ENCODE measurements at regions not wholly inside any gene's neighbourhood (a gene's known extent, or its start where the extent isn't known, plus 50 kb on each side); places are given as distances from the start of the nearest gene placed in this dataset.

GRCh38 chr17:27970587-27970986 lies 71.9 kb upstream of the NLK start:
- H3K27ac Mint-ChIP-seq, result no peak overlapping the region
- no peaks in the 10 kb centered on the region for H3K4me1 ChIP-seq (ENCODE audit: control insufficient read depth in 1 of 2, insufficient read depth in 2 of 2, low read length in 2 of 2)
- H3K27me3 Mint-ChIP-seq (ENCODE audit: low read depth in 3 of 3), result peaks cover 0 to 5% (median 4%) of the 10 kb centered on the region in 3 donors
- H3K9me3 ChIP-seq (replicated peaks in 1 of 2; ENCODE audit: control insufficient read depth in 1 of 2, insufficient read depth in 1 of 2, low read length in 2 of 2), result peaks cover 0 to 2% of the 10 kb centered on the region in 2 donors
- H3K9me3 Mint-ChIP-seq, result peaks cover 0 to 5% (median 0%) of the 10 kb centered on the region in 7 donors
- H2AFZ ChIP-seq (ENCODE audit: insufficient read depth, low read depth, low read length, poor library complexity, severe bottlenecking), result no peak overlapping the region
- H3K4me3 Mint-ChIP-seq, result no peak overlapping the region
- no peaks in the 10 kb centered on the region for H3K79me2 ChIP-seq (ENCODE audit: insufficient read depth, low read length)
- H3K27ac ChIP-seq (ENCODE audit: low read depth in 1 of 2, low read length in 2 of 2), result no peak overlapping the region
- no peak for DNase-seq
- no peaks in the 10 kb centered on the region for H3K4me1 Mint-ChIP-seq
- no peaks in the 10 kb centered on the region for H3K36me3 ChIP-seq (replicated peaks in 1 of 2; ENCODE audit: control insufficient read depth in 1 of 2, insufficient read depth in 2 of 2, low read length in 2 of 2)
- no peak for TF ChIP-seq CTCF (IDR thresholded peaks at IDR 0.05)
- intact Hi-C loops (cut with micrococcal nuclease), result no loop called here
- H3K4me2 ChIP-seq (replicated peaks; ENCODE audit: extremely low read depth, low read length, poor library complexity, severe bottlenecking), result no peak overlapping the region
- H4K20me1 ChIP-seq (ENCODE audit: insufficient read depth, low read length), result no peaks in the 10 kb centered on the region
- no peaks in the 10 kb centered on the region for H3K36me3 Mint-ChIP-seq
- H3K4me3 ChIP-seq (replicated peaks in 1 of 3; ENCODE audit: low read depth in 2 of 3, low read length in 3 of 3), result no peak overlapping the region
- WGBS (ENCODE audit: insufficient coverage), result 100% methylated on average over 1 of the region's 3 CpGs
- H3K27me3 ChIP-seq (ENCODE audit: control insufficient read depth in 2 of 2, insufficient read depth in 2 of 2, low read length in 2 of 2), result no peaks in the 10 kb centered on the region
- H3K9ac ChIP-seq (ENCODE audit: insufficient read depth, low read length, poor library complexity, severe bottlenecking), result no peak overlapping the region

GRCh38 chr17:27973258-27974044 lies 69.0 kb upstream of the NLK start:
- no peak overlapping the region for H3K4me3 ChIP-seq (replicated peaks in 1 of 3; ENCODE audit: low read depth in 2 of 3, low read length in 3 of 3)
- intact Hi-C loops (cut with micrococcal nuclease), result no loop called here
- no peaks in the 10 kb centered on the region for H3K79me2 ChIP-seq (ENCODE audit: insufficient read depth, low read length)
- H3K4me1 ChIP-seq (ENCODE audit: control insufficient read depth in 1 of 2, insufficient read depth in 2 of 2, low read length in 2 of 2), result no peaks in the 10 kb centered on the region
- TF ChIP-seq CTCF (IDR thresholded peaks at IDR 0.05), result no peak
- peaks cover 0 to 2% of the 10 kb centered on the region in 2 donors for H3K9me3 ChIP-seq (replicated peaks in 1 of 2; ENCODE audit: control insufficient read depth in 1 of 2, insufficient read depth in 1 of 2, low read length in 2 of 2)
- H3K36me3 ChIP-seq (replicated peaks in 1 of 2; ENCODE audit: control insufficient read depth in 1 of 2, insufficient read depth in 2 of 2, low read length in 2 of 2), result no peaks in the 10 kb centered on the region
- Mint-ChIP-seq H3K4me1 (no peaks in the 10 kb centered on the region), H3K4me3 (no peak overlapping the region), H3K27ac (no peak overlapping the region), H3K36me3 (no peaks in the 10 kb centered on the region), H3K9me3 (peaks cover 0 to 5% (median 2%) of the 10 kb centered on the region in 7 donors), H3K27me3 (ENCODE audit: low read depth in 3 of 3) (peaks cover 3 to 7% (median 4%) of the 10 kb centered on the region in 3 donors)
- WGBS (ENCODE audit: insufficient coverage), result no CpG with 5 or more reads among the region's 5 CpGs
- H2AFZ ChIP-seq (ENCODE audit: insufficient read depth, low read depth, low read length, poor library complexity, severe bottlenecking), result no peak overlapping the region
- H3K4me2 ChIP-seq (replicated peaks; ENCODE audit: extremely low read depth, low read length, poor library complexity, severe bottlenecking), result no peak overlapping the region
- DNase-seq, result no peak
- no peaks in the 10 kb centered on the region for H3K27me3 ChIP-seq (ENCODE audit: control insufficient read depth in 2 of 2, insufficient read depth in 2 of 2, low read length in 2 of 2)
- no peak overlapping the region for H3K27ac ChIP-seq (ENCODE audit: low read depth in 1 of 2, low read length in 2 of 2)
- no peak overlapping the region for H3K9ac ChIP-seq (ENCODE audit: insufficient read depth, low read length, poor library complexity, severe bottlenecking)
- H4K20me1 ChIP-seq (ENCODE audit: insufficient read depth, low read length), result no peaks in the 10 kb centered on the region

Data from CD14-positive monocyte (primary cell).